HepG2 (cell line): ENCODE measurements at regions not wholly inside any gene's neighbourhood (a gene's known extent, or its start where the extent isn't known, plus 50 kb on each side); places are given as distances from the start of the nearest gene placed in this dataset.

Experiments used
- CEBPB ChIP-seq: IDR thresholded peaks from 2 replicates; pipeline ENCODE4 v1.6.1; 2011; ENCODE audit warnings: low read depth, low read length, improper control_type of control experiment, borderline replicate concordance
- CTCF ChIP-seq: sonication (generic); formaldehyde crosslinking; IDR thresholded peaks from 2 replicates; pipeline ENCODE4 v1.5.0; 2020; ENCODE audit warnings: mild to moderate bottlenecking, missing genetic modification reagents, moderate library complexity
- ELF1 ChIP-seq: sonication (generic); formaldehyde crosslinking; IDR thresholded peaks from 2 replicates; pipeline ENCODE4 v1.4.0; 2020; ENCODE audit warnings: missing genetic modification reagents
- HCFC1 ChIP-seq: fragments of 150-350 bp; IDR thresholded peaks from 2 replicates; pipeline ENCODE4 v1.6.1; 2014; ENCODE audit warnings: low read depth, low read length
- JUN ChIP-seq: sonication (generic); formaldehyde crosslinking; IDR thresholded peaks from 2 replicates; pipeline ENCODE4 v1.4.0; 2020; ENCODE audit warnings: mild to moderate bottlenecking, missing genetic modification reagents
- MAX ChIP-seq: IDR thresholded peaks from 2 replicates; pipeline ENCODE4 v1.6.1; 2012; ENCODE audit warnings: inconsistent platforms
- NFIC ChIP-seq: IDR thresholded peaks from 2 replicates; pipeline ENCODE4 v1.6.1; 2012; ENCODE audit warnings: mild to moderate bottlenecking, low read length, inconsistent platforms
- NPAS2 ChIP-seq: sonication (generic); formaldehyde crosslinking; IDR thresholded peaks from 2 replicates; pipeline ENCODE4 v1.8.0; 2022; ENCODE audit warnings: mild to moderate bottlenecking, missing genetic modification reagents, borderline replicate concordance
- POLR2A ChIP-seq, 2 experiments: IDR thresholded peaks; 2 replicates each; pipeline ENCODE4 v1.6.1; 2011; ENCODE audit warnings: low read depth in 2 of 2, low read length in 2 of 2, mild to moderate bottlenecking in 1 of 2, moderate library complexity in 1 of 2; ENCODE audit not compliant: insufficient read depth in 1 of 2
- POLR2AphosphoS5 ChIP-seq: IDR thresholded peaks from 2 replicates; pipeline ENCODE4 v1.6.1; 2012; ENCODE audit warnings: low read depth, low read length
- SAFB2 ChIP-seq: sonication (generic); formaldehyde crosslinking; IDR thresholded peaks from 2 replicates; pipeline ENCODE4 v1.5.1; 2020; ENCODE audit warnings: missing genetic modification reagents, low read depth, mild to moderate bottlenecking, borderline replicate concordance
- SRF ChIP-seq: IDR thresholded peaks from 2 replicates; pipeline ENCODE4 v1.6.1; 2011; ENCODE audit warnings: mild to moderate bottlenecking, low read depth, low read length, moderate library complexity
- ZNF737 ChIP-seq: sonication (generic); formaldehyde crosslinking; IDR thresholded peaks from 2 replicates; pipeline ENCODE4 v1.5.0; 2020; ENCODE audit warnings: missing genetic modification reagents, mild to moderate bottlenecking, borderline replicate concordance

- TF ChIP-seq NFIC, result no peak
- no peak for TF ChIP-seq MAX
- TF ChIP-seq SRF, result no peak
- TF ChIP-seq CTCF (CRISPR knock-in tag), result no peak
- no peak for TF ChIP-seq ZNF737
- TF ChIP-seq SAFB2, result no peak
- no peak for TF ChIP-seq POLR2AphosphoS5
- TF ChIP-seq CEBPB, result no peak
- TF ChIP-seq JUN, result no peak
- no peak for TF ChIP-seq NPAS2 (CRISPR knock-in tag)
- TF ChIP-seq ELF1 (CRISPR knock-in tag), result no peak
- TF ChIP-seq HCFC1, result no peak
- TF ChIP-seq POLR2A (IDR thresholded peaks at IDR 0.05; ENCODE audit: insufficient read depth in 1 of 2, low read depth in 2 of 2, low read length in 2 of 2), result no peak
Observed at GRCh38 chrX:20452487-20452886, 185.8 kb upstream of the RPS6KA3 start.
